Mesenchymal stem cell (in vitro differentiated cells and primary cell): ENCODE measurements at regions not wholly inside any gene's neighbourhood (a gene's known extent, or its start where the extent isn't known, plus 50 kb on each side); places are given as distances from the start of the nearest gene placed in this dataset.

Experiments used
- DNase-seq: peaks from one replicate; pipeline ENCODE4 v3.0.0-alpha.2; 2013
- H2AFZ ChIP-seq: one replicate; pipeline ENCODE4 v1.6.1; 2013; ENCODE audit warnings: low read depth, mild to moderate bottlenecking, control low read depth, inconsistent platforms, low read length, moderate library complexity
- H2AK5ac ChIP-seq: 2 replicates; pipeline ENCODE4 v1.6.1; 2013; ENCODE audit warnings: low read length, moderate library complexity, mild to moderate bottlenecking, inconsistent platforms; ENCODE audit not compliant: severe bottlenecking
- H2BK120ac ChIP-seq: one replicate; pipeline ENCODE4 v1.6.1; 2013; ENCODE audit warnings: low read depth, mild to moderate bottlenecking, inconsistent platforms, low read length, moderate library complexity
- H2BK12ac ChIP-seq, 2 experiments: one replicate each; pipeline ENCODE4 v1.6.1; 2013; ENCODE audit warnings: inconsistent platforms in 2 of 2, low read length in 2 of 2, mild to moderate bottlenecking in 2 of 2, moderate library complexity in 2 of 2, control low read depth in 1 of 2
- H2BK15ac ChIP-seq: one replicate; pipeline ENCODE4 v1.6.1; 2013; ENCODE audit warnings: mild to moderate bottlenecking, low read depth, inconsistent platforms; ENCODE audit not compliant: poor library complexity, severe bottlenecking
- H2BK5ac ChIP-seq: 2 replicates; pipeline ENCODE4 v1.6.1; 2013; ENCODE audit warnings: low read depth, mild to moderate bottlenecking, low read length, control low read depth, inconsistent platforms; ENCODE audit not compliant: poor library complexity, severe bottlenecking
- H3K14ac ChIP-seq, 2 experiments: one replicate each; pipeline ENCODE4 v1.6.1; 2013; ENCODE audit warnings: inconsistent platforms in 2 of 2, low read length in 2 of 2, control low read depth in 1 of 2, mild to moderate bottlenecking in 1 of 2, moderate library complexity in 1 of 2
- H3K18ac ChIP-seq, 2 experiments: one replicate each; pipeline ENCODE4 v1.6.1; 2013; ENCODE audit warnings: inconsistent platforms in 2 of 2, low read length in 2 of 2, control low read depth in 1 of 2, low read depth in 1 of 2, mild to moderate bottlenecking in 1 of 2
- H3K23ac ChIP-seq, 2 experiments: one replicate each; pipeline ENCODE4 v1.6.1; 2013; ENCODE audit warnings: inconsistent platforms in 2 of 2, low read length in 2 of 2, mild to moderate bottlenecking in 2 of 2, moderate library complexity in 2 of 2, control low read depth in 1 of 2
- H3K27ac ChIP-seq: 2 replicates; pipeline ENCODE4 v1.5.1; 2013; ENCODE audit warnings: mild to moderate bottlenecking, moderate library complexity, low read length, control low read depth, inconsistent platforms; ENCODE audit not compliant: poor library complexity, severe bottlenecking
- H3K27me3 ChIP-seq, 2 experiments: 2 replicates each; pipeline versions ENCODE4 v1.6.1 to v1.7.0; 2013; ENCODE audit warnings: low read length in 2 of 2, mild to moderate bottlenecking in 2 of 2, moderate library complexity in 2 of 2, control low read depth in 1 of 2, inconsistent platforms in 1 of 2; ENCODE audit not compliant: control insufficient read depth in 1 of 2, insufficient read depth in 1 of 2
- H3K36me3 ChIP-seq, 2 experiments: 2 replicates each; pipeline versions ENCODE4 v1.6.1 to v1.7.0; 2013; ENCODE audit warnings: low read length in 2 of 2, control low read depth in 1 of 2, inconsistent platforms in 1 of 2, low read depth in 1 of 2, mild to moderate bottlenecking in 1 of 2; ENCODE audit not compliant: insufficient read depth in 2 of 2, control insufficient read depth in 1 of 2
- H3K4ac ChIP-seq, 2 experiments: one replicate each; pipeline ENCODE4 v1.6.1; 2013; ENCODE audit warnings: inconsistent platforms in 2 of 2, low read length in 2 of 2, mild to moderate bottlenecking in 2 of 2, moderate library complexity in 2 of 2, control low read depth in 1 of 2, low read depth in 1 of 2
- H3K4me1 ChIP-seq: 2 replicates; pipeline ENCODE4 v1.6.1; 2013; ENCODE audit warnings: low read depth, low read length, control low read depth; ENCODE audit not compliant: control insufficient read depth, insufficient read depth
- H3K4me2 ChIP-seq: 2 replicates; pipeline ENCODE4 v1.6.1; 2013; ENCODE audit warnings: low read length, mild to moderate bottlenecking, inconsistent platforms; ENCODE audit not compliant: poor library complexity, severe bottlenecking
- H3K4me3 ChIP-seq, 2 experiments: 2 replicates each; pipeline versions ENCODE4 v1.5.1 to v1.7.0; 2013; ENCODE audit warnings: low read length in 2 of 2, mild to moderate bottlenecking in 2 of 2, control low read depth in 1 of 2, low read depth in 1 of 2; ENCODE audit not compliant: insufficient read depth in 1 of 2
- H3K79me1 ChIP-seq: replicated peaks from 2 replicates; pipeline ENCODE4 v1.6.1; 2013; ENCODE audit warnings: mild to moderate bottlenecking, control low read depth, low read length, inconsistent platforms; ENCODE audit not compliant: poor library complexity, severe bottlenecking
- H3K9ac ChIP-seq: 2 replicates; pipeline ENCODE4 v1.7.0; 2013; ENCODE audit warnings: mild to moderate bottlenecking, low read length, moderate library complexity
- H3K9me3 ChIP-seq: 2 replicates; pipeline ENCODE4 v1.7.0; 2013; ENCODE audit warnings: mild to moderate bottlenecking, low read length; ENCODE audit not compliant: control insufficient read depth
- H4K8ac ChIP-seq: one replicate; pipeline ENCODE4 v1.6.1; 2013; ENCODE audit warnings: inconsistent platforms, mild to moderate bottlenecking, low read length, moderate library complexity
- H4K91ac ChIP-seq: one replicate; pipeline ENCODE4 v1.6.1; 2013; ENCODE audit warnings: mild to moderate bottlenecking, low read length, inconsistent platforms
- WGBS: methylation state at CpG from one replicate; pipeline ENCODE4 v1.1.7; 2013; ENCODE audit warnings: mixed read lengths; 5-methylcytosine and 5-hydroxymethylcytosine counted together

DNA sequence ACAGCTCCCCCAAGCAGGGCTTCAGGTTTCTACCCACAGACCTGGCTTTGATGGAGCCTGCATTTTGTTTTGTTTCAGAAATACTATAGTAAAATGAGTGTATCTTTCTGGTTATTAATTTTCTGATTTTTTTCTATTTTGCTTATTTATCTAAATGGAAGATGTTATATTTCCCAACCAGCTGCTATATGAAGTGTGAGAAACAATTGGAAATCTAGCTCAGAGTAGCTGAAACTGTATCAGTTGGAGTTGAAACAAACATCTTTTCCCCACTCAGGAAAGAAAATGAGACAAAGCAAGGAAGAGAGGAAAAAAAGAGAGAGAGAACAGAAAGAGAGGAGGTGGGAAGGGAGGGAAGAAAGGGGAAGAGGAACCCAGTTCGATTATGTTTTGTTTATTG, 358.5 kb upstream of the ZNF507 start:
- Histone ChIP-seq H2BK15ac (no peak overlapping the region), H3K4me2 (no peak overlapping the region), H2AFZ (no peak overlapping the region), H4K8ac (no peak overlapping the region), H4K91ac (no peak overlapping the region), H3K79me1 (no peaks in the 10 kb centered on the region), H3K23ac (no peak overlapping the region), H3K27ac (no peak overlapping the region), H3K4ac (no peak overlapping the region), H3K4me3 (no peak overlapping the region), H3K4me1 (no peaks in the 10 kb centered on the region), H2BK12ac (no peak overlapping the region), H3K36me3 (no peaks in the 10 kb centered on the region), H3K9me3 (peaks cover 2% of the 10 kb centered on the region), H3K9ac (no peak overlapping the region), H3K18ac (no peak overlapping the region), H2BK5ac (no peak overlapping the region), H3K27me3 (no peaks in the 10 kb centered on the region), H2BK120ac (no peak overlapping the region), H2AK5ac (no peak overlapping the region), H3K14ac (no peak overlapping the region)
- DNase-seq, result no peak
- WGBS, result 81% methylated on average over 1 of the region's 1 CpG

- no peak overlapping the region for H3K4ac ChIP-seq
- 87% methylated on average over 2 of the region's 2 CpGs for WGBS
- H4K91ac ChIP-seq, result no peak overlapping the region
- no peaks in the 10 kb centered on the region for H3K27me3 ChIP-seq
- H3K9me3 ChIP-seq, result peaks cover 2% of the 10 kb centered on the region
- no peak overlapping the region for H3K4me3 ChIP-seq
- no peak overlapping the region for H2BK12ac ChIP-seq
- H2AK5ac ChIP-seq, result no peak overlapping the region
- DNase-seq, result no peak
- H2BK15ac ChIP-seq, result no peak overlapping the region
- no peaks in the 10 kb centered on the region for H3K36me3 ChIP-seq
- no peak overlapping the region for H2BK5ac ChIP-seq
- H3K23ac ChIP-seq, result no peak overlapping the region
- H3K4me2 ChIP-seq, result no peak overlapping the region
- H3K9ac ChIP-seq, result no peak overlapping the region
- no peak overlapping the region for H3K14ac ChIP-seq
- no peak overlapping the region for H3K27ac ChIP-seq
- H3K18ac ChIP-seq, result no peak overlapping the region
- no peak overlapping the region for H4K8ac ChIP-seq
- H3K79me1 ChIP-seq, result no peaks in the 10 kb centered on the region
- H2AFZ ChIP-seq, result no peak overlapping the region
- H2BK120ac ChIP-seq, result no peak overlapping the region
- no peaks in the 10 kb centered on the region for H3K4me1 ChIP-seq
These were observed 357.2 kb upstream of the ZNF507 start for GRCh38 chr19:31988256-31988655.

DNA sequence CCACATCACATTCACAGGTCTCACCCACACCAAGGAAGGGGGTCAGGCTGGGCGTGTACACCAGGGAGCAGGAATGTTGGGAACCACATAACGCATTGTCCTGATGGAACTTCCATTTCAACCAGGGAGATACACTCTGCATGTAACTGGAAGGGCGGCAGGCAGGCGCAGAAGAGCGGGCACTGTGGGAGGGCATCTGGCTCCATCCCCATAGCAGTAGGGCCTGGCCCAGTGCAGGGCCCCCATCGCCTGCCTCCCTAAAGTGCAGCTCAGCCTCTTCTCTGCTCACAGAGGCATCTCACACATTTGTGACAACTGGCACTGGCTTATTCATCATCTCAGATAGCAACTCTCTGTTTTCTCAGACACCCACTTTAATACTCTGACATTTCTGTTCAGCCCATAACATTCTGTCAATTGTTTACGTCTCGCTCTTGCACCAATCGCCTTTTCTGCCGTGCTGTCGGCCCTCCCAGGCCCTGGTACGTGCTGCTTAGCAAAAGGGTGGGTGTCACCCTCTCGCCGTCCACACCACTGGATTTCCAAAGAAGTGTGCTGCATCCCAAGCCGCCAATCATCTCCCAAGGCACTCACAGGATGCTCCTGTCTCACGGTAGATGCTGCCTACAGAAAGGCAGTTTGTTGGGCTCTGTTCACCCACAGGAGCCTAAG, 353.3 kb upstream of the ZNF507 start:
- Histone ChIP-seq H2AFZ (no peak overlapping the region), H3K4me1 (no peaks in the 10 kb centered on the region), H3K9me3 (no peaks in the 10 kb centered on the region), H3K27me3 (no peaks in the 10 kb centered on the region), H3K9ac (no peak overlapping the region), H2AK5ac (no peak overlapping the region), H4K8ac (no peak overlapping the region), H3K23ac (peak overlapping the region in 1 of 2 experiments; percentile 17), H3K79me1 (no peaks in the 10 kb centered on the region), H3K18ac (no peak overlapping the region), H3K4ac (no peak overlapping the region), H2BK12ac (no peak overlapping the region), H2BK5ac (no peak overlapping the region), H3K36me3 (no peaks in the 10 kb centered on the region), H3K4me2 (no peak overlapping the region), H4K91ac (peak overlapping the region; percentile 39), H2BK120ac (no peak overlapping the region), H2BK15ac (peak overlapping the region; percentile 52), H3K14ac (no peak overlapping the region), H3K4me3 (no peak overlapping the region), H3K27ac (no peak overlapping the region)
- no peak for DNase-seq
- 84% methylated on average over 16 of the region's 16 CpGs for WGBS

- Histone ChIP-seq H3K4ac (no peak overlapping the region), H3K4me3 (no peak overlapping the region), H2AFZ (no peak overlapping the region), H3K4me2 (no peak overlapping the region), H4K91ac (no peak overlapping the region), H3K18ac (no peak overlapping the region), H3K36me3 (no peaks in the 10 kb centered on the region), H3K27ac (no peak overlapping the region), H3K14ac (no peak overlapping the region), H3K27me3 (no peaks in the 10 kb centered on the region), H3K9me3 (no peaks in the 10 kb centered on the region), H3K23ac (peak overlapping the region in 1 of 2 experiments; percentile 17), H3K9ac (no peak overlapping the region), H2BK5ac (no peak overlapping the region), H2BK120ac (no peak overlapping the region), H3K4me1 (no peaks in the 10 kb centered on the region), H2AK5ac (no peak overlapping the region), H3K79me1 (no peaks in the 10 kb centered on the region), H2BK15ac (no peak overlapping the region), H2BK12ac (no peak overlapping the region), H4K8ac (no peak overlapping the region)
- 63% methylated on average over 3 of the region's 3 CpGs for WGBS
- DNase-seq, result no peak
These were observed 352.7 kb upstream of the ZNF507 start for GRCh38 chr19:31992750-31993149.
